LoVo (cell line): ENCODE measurements at regions not wholly inside any gene's neighbourhood (a gene's known extent, or its start where the extent isn't known, plus 50 kb on each side); places are given as distances from the start of the nearest gene placed in this dataset.
"Not testable (repeated sequence)": the region's sequence is repeated elsewhere in the genome, so short reads cannot be mapped to it uniquely, and the experiment has no call there.

Experiments
- DNase-seq: peaks from one replicate; pipeline ENCODE4 v3.0.0-alpha.2; 2016; ENCODE audit warnings: low spot score

DNA sequence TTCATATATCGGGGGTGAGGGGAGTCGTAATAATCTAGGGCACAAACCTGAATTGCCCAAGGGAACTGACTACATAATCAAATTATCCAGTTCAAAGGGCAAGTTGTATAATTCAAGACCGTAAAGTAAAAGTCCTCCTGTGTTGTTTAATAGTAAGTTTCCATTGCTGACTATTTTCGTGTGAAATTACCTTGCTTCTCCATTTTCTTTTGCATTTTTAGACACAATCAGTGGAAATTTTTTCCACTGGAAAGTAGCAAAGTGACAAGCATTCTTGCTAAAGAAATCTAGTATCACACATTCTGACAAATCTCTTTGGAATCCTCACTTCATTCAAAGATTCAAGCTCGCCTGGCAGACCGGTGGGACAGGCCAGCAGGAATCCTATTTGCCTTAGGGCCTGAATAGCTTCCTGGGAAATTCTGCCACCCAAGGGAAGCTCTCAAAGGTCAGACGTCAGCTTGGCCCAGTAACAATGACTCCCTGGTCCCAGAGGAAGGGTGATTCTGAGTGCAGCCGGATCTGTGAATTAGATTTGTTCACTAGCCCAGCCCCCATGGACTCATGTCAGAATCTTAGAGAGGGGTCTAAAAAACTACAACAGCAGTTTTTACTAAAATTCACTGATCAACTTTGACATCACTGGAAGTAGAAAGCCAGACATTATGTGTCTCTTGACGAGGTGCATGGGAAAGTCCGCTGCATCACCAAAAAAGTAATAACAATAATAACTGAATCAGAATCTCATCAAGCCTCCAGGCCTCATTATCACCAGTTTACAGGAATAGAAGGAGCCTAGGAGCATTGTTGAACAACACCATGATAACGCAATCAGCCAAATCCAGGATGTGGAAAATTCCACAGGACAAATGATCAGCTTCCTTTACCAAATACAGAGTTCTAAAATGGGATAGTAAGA is 161.0 kb downstream of the SKIDA1 start:
- DNase-seq = peak; percentile 71

DNA sequence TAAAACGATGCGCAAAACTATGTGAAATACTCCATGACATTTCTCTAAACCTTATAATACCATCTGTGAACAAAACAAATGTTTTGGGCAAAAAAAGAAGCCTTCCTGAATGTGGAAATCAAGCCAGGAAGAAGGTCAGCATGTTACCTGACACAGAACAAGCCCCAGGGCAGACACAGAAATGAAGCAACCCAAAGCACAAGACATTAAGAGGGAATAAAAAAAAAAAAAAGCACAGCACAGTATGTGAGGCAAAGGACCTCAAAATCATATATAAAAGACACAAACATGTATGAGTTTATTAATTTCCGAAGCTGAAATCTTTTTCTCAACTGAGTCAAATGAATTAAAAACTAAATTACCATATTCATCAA is 161.8 kb downstream of the SKIDA1 start:
- DNase-seq = no peak

DNA sequence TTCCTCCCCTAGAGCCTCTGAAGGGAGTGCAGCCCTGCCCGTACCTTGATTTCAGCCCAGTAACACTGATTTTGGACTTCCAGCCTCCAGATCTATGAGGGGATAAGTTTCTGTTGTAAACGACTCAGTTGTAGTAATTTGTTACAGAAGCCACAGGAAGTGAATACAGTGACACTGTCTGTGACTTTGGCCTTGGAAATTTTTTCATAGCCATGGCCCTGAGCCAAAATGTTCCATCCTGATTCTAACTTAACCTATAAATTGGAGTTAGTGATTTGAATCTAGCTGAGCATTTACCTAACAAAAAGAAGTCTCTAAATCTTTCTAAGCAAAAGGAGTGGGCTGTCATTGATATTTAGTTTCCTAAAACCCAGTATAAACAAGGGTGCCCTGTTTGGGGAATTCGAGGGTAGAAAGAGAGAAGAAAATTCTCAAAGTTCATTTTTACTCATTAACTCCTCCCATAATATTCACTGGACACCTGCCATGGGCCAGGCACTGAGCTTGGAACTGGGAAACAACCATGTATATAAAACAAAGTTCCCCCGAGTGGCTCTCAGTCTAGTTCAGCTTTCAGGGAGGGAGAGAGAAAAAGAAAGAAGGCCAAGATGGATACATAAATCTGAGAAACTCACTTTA is 162.3 kb downstream of the SKIDA1 start:
- no peak for DNase-seq

DNA sequence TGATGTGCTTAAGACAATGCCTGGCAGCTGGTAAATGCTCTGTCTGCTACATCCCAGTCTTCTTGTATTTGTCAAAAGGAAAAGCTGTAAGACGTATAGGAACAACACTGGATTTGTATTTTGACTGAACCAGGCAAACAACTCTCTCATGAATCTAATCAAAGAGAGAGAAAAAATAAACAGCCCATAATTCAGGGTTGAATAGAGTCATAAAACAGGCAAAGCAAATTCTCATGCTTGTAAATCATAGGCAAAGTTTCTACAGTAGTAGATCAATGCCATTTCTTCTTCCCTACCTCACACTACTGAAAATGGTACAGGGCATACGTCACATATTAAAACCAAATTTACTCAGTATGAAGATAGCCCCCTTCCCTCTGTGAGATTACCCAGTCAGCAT is 166.3 kb downstream of the SKIDA1 start:
- no peak for DNase-seq

DNA sequence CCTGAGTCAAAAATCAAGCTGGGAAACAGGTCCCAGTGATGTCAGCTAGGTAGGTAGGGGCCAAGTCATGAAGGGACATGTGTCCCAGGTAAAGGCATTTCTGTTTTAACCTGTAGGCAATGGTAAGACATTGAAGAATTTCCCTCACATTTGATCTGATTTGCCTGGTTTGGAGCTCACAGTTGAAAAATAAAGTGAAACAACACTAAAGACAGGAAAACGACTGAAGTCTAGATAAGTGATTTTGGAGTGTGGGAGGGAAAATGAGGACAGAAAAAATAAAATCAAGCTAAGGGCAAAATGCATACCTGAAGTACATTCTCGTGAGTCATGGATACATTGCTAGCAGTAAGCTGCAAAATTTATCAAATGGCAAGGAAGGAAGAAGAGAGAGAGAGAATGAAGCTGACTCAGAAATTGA is 169.9 kb downstream of the SKIDA1 start:
- DNase-seq = no peak

DNA sequence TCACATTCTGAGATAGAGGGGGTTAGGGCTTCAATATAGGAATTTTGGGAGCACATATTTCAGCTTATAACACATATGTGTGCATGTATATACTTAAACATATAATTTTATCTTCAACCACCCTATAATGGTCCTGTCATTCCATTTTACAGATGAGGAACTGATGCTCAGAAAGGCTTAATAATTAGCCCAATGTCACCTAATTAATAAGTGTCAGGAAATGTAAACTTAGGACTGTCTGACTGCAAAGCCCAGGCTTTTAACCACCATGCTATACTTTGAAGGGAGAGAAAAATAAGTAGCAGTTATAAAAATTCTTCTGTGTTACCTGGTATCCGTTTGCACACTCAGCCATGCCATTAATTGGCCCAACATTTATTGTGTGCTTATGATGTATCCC is 172.6 kb downstream of the SKIDA1 start:
- no peak for DNase-seq

DNA sequence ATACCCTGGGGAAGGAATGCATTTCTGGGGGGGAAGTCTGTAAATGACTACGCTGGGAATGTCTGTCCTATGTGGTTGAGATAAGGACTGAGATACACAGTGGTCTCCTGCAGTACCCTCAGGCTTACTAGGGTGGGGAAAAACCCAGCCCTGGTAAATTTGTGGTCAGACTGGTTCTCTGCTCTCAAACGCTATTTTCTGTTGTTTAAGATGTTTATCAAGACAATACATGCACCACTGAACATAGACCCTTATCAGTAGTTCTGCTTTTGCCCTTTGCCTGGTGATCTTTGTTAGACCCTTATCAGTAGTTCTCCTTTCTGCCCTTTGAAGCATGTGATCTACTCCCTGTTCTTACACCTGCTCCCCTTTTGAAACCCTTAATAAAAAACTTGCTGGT is 173.9 kb downstream of the SKIDA1 start:
- DNase-seq = not testable (repeated sequence)

DNA sequence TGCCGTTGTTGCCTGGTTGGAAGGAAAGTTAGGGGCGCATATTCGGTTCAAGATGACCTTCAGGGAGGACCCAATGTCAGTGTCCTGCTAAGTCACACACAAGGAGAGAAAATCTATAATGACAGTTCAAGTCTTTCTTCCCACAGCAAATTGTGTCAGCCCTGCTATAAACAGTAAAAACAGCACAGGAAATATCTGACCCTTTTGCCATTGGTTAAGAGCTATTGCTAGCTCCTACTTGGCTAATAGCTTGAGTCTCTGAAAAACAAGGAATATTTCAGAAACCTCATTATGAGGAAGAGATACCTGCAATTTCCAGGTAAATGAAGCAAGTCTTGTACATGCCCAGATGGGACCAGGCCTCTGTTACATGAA is 175.6 kb downstream of the SKIDA1 start:
- no peak for DNase-seq

DNA sequence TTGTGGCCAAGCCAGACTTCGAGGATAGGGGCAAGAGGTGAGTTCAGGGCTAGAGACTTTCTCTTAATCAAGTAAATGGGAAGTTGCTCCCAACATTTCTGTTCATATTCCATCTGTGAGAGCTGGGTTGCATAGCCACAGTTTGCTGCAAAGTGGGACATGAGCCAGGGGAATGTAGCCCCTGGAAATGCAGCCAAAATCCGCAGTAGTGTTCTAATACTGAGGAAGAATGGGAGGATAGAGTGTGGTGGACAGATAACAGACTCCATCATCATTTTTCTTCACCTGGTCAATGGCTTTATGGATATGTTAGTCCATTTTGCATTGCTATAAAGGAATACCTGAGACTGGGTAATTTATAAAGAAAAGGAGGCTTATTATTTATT is 177.7 kb downstream of the SKIDA1 start:
- DNase-seq = no peak

DNA sequence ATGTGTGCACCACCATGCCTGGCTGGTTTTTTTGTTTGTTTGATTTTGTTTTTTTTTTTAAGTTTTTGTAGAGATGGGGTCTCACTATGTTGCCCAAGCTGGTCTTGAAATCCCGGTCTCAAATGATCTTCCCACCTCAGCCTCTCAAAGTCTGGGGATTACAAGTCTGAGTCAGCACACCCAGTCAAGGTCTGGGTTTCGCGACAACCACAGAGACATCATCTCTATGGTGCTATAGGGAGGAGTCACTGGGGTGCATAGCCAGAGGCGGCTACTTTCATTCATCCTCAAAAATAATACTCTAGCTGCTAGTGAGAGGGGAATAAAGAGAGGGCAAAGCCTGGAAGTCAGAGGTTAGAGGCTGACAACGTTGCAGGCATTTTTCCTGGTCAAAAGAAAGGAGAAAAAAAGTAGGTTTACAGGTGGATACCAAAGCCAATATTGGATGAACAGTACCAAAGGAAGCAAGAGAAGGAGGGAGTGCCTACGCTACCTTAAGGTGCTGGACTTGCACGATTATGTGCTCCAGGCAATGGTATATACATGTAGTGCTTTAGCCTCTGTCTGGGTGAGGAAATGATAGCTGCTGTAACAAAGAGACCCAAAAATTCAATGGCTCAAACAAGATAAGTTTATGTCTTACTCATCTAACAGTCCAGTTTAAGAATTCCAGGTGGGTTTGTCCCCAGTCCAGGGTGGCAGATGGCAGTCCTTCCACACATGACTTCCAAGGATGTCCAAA is 178.3 kb downstream of the SKIDA1 start:
- DNase-seq = no peak

DNA sequence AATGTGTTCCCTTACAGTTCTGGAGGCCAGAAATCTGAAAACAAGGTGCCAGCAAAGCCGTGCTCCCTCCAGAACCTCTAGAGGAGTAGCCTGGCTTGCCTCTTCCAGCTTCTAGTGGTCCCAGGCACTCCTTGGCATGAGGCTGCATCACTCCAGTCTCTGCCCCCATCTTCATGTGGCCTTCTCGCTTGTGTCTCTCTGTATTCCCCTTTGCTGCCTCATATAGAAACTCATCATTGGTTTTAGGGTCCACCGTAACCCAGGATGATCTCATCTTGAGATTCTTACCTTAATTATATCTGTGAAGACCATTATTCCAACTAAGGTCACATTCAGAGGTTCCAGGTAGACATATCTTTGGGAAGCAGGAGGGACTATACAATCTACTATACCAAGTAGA is 182.4 kb downstream of the SKIDA1 start:
- no peak for DNase-seq

DNA sequence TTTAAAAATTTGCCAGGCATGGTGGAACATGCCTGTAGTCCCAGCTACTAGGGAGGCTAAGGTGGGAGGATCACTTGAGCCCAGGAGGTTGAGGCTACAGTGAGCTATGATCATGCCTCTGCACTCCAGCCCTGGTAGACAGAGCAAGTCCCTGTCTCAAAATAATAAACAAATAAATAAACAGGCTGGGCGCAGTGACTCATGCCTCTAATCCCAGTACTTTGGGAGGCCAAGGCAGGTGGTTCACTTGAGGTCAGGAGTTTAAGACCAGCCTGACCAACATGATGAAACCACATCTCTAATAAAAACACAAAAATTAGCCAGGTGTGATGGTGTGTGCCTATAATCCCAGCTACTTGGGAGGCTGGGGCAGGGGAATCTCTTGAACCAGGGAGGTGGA is 183.0 kb downstream of the SKIDA1 start:
- not testable (repeated sequence) for DNase-seq

DNA sequence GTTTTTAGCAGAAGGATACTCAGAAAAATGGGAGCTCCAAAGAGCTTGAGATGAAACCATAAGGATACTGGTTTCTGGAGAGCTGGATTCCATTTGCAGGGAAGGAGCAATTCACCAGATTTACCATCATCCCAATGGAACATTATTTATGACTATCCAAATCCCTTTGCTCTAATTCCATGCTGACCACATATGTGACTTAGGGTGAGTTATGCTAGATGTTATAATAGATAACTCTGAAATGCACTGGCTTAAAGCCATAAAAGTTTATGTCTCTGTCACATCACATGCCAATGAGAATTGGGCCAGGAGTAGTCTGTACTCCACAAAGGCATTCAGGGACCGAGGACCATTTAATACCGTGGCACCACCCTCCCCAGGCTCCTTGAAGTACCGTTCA is 185.2 kb downstream of the SKIDA1 start:
- peak; percentile 45 for DNase-seq

DNA sequence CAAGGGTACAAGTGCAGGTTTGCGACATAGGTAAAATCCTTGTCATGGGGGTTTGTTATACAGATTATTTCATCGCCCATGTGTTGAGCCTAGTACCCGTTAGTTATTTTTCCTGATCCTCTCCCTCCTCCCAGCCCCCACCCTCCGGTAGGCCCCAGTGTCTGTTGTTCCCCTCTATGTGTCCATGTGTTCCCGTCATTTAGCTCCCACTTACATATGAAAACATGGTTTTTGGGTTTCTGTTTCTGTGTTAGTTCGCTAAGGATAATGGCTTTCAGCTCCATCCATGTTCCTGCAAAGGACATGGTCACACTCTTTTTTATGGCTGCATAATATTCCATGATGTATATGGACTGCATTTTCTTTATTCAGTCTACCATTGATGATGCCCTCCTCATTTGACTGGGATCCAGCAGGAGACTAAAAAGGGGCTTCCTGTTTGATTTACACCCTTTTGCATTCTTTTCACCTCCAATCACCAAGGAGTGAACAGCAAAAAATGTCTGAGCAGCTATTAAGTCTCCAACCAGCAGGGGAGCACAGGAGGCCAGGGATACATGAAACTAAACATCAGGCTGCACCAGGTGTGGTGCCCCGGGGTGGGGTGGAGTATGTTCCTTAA is 188.2 kb downstream of the SKIDA1 start:
- no peak for DNase-seq

DNA sequence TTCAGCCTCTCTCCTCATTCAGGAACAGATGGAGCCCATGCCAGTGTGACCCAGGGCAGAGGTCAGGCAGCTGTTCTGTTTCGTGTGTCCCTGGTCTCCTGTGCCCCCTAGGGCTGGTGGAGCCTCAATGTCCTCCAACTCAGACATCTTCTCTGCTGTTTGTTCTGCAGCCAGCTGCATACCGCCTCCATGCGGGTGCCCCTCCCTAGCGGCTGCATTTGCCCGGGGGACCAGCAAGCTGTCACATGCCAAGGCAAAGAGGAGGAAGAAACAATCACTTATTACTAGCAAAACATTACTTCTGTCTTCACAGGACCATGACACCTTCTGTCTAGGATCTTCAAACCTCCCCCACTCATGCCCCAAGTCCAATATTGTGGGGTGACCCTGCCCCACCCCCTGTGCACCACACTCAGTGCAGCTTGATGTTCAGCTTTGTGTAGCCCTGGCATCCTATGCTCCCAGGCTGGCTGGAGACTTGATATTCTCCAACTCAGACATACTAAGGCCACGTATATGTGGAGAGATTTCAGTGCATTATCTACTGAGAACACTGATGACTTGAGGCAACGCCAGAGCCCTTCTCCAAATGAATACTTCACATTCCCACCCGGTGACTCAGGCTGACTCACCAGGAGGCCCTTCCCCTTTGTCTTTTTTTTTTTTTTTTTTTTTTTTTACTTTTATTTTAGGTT is 188.9 kb downstream of the SKIDA1 start:
- DNase-seq = peak; percentile 88

DNA sequence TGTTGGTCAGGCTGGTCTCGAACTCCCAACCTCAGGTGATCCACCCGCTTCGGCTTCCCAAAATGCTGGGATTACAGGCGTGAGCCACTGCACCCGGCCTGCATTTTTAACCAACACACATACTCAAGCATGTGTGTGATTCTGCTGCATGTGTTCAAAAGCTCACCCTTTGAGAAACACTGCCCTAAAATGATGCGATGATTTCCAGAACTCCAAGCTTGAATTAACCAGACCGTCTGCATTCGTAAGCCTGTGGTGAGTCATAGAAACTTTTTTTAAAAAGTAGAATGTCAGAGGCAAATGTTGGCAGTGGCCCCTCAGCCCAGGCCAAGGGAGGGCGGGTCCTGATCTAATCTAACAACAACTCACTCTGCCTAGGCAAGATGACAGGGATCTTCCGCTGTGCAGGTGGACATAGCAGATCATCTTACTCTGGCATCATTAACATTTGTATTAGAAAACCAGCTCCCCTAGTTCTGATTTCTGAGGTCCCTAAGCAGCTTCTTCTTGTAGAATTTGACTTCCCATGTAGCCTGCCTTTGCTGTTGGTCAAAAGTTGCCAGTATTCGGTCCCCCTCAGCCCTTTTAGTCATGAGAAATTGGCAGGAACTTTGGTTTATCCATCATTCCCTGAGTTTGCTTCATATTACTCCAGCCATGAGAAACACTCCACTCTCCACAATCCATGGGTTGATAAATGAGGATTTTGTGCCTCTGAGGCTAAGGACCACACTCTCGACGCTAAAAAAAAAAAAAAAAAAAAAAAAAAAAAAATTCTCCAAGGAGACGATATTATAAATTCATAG is 190.4 kb downstream of the SKIDA1 start:
- DNase-seq = peak; percentile 73

DNA sequence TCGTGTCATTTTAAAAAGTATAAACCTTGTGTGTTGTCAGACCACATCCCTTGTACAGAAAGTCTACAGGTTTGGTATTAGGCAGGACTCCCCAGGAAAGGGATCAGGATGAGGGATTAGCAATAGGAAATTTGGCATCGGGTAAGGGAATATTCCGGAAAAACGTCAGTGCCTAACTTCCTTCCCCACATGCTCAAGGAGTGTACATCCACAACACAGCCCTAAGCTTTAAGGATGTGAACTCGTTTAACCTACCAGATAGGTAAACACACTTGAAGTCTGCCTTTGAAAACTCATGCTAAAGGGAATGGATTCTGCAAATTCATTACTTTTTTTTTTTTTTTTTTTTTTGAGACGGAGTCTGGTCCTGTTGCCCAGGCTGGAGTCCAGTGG is 194.9 kb downstream of the SKIDA1 start:
- DNase-seq = no peak

DNA sequence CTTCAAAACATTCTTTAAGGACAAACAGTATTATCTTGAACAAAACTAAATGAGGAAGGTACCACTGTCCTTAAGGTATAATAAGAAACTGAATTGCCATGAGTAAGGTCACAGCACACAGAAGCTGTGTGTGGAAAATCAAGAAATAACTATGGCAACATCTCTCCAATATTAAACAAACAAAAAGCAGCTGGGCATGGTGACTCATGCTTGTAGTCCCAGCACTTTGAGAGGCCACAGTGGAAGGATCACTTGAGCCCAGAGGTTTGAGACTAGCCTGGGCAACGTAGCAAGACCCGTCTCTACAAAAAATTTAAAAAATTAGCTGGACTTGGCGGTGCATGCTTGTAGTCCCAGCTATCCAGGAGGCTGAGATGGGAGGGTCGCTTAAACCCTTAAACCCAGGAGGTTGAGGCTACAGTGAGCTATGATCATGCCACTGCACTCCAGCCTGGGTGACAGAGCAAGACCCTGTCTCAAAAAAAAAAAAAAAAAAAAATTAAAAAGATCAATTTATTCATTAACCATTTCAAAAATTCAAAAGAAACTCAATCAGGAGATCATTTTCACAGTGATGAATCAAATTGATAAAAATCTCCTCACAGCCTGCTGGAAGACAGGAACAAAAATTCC is 195.4 kb downstream of the SKIDA1 start:
- peak; percentile 46 for DNase-seq

DNA sequence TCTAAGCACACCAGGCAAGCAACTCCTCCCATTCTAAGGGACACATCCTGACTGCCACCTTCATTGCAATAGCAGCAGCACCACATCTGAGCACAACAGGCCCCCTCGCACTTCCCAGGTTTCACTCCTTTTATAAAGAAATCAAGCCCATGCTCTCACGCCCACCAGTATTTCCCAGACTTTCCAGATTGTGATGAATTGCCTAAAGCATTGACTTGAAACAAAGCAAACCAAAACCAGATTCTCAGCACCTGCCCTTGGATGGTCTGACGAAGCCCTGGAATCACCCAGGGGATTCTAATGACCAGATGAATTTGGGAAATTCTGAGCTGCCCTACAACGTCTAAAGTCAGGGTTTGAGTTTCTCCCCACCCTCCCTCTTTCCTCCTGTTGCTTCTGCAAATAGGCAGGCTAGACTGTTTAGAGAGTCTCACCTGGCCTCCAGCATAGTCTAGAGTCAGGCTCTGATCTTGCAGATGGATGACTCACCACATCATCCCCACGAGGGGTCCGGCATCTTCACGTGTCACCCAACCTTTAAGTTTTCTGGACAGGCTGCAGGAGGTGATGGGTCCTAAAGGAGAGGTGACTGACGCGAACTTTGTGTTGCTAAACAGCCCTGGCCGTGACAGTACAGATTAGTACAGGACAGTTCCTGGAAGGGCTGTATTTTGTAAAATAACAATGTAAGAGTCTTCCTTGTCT is 198.0 kb downstream of the SKIDA1 start:
- DNase-seq = no peak
